H1 (cell line): ENCODE measurements at regions not wholly inside any gene's neighbourhood (a gene's known extent, or its start where the extent isn't known, plus 50 kb on each side); places are given as distances from the start of the nearest gene placed in this dataset.

Experiments used
- EGR1 ChIP-seq: IDR thresholded peaks from 2 replicates; pipeline ENCODE4 v1.6.1; 2011; ENCODE audit warnings: low read depth, low read length, borderline replicate concordance
- JUN ChIP-seq: IDR thresholded peaks from 2 replicates; pipeline ENCODE4 v1.6.1; 2011; ENCODE audit warnings: low read depth, mild to moderate bottlenecking, improper control_type of control experiment, low read length
- PHF8 ChIP-seq: fragments of 200-600 bp; sonication (generic); conservative IDR thresholded peaks from 2 replicates; pipeline ENCODE4 v1.7.1; 2012; ENCODE audit warnings: low read depth, mild to moderate bottlenecking, inconsistent platforms, low read length, moderate library complexity
- RXRA ChIP-seq: IDR thresholded peaks from 2 replicates; pipeline ENCODE4 v1.6.1; 2011; ENCODE audit warnings: low read depth, mild to moderate bottlenecking, low read length, moderate library complexity; ENCODE audit not compliant: insufficient read depth
- SP4 ChIP-seq: IDR thresholded peaks from 2 replicates; pipeline ENCODE4 v1.6.1; 2012; ENCODE audit warnings: low read length, inconsistent platforms
- TAF1 ChIP-seq: IDR thresholded peaks from 2 replicates; pipeline ENCODE4 v1.6.1; 2011; ENCODE audit warnings: mild to moderate bottlenecking, low read depth, low read length
- TF ChIP-seq, protein P1 (sequence below): fragments of 300-600 bp; sonication (generic); IDR thresholded peaks from 2 replicates; pipeline ENCODE4 v1.7.1; 2012; ENCODE audit warnings: low read length, moderate library complexity, mild to moderate bottlenecking, inconsistent platforms; ENCODE audit not compliant: insufficient replicate concordance

DNA sequence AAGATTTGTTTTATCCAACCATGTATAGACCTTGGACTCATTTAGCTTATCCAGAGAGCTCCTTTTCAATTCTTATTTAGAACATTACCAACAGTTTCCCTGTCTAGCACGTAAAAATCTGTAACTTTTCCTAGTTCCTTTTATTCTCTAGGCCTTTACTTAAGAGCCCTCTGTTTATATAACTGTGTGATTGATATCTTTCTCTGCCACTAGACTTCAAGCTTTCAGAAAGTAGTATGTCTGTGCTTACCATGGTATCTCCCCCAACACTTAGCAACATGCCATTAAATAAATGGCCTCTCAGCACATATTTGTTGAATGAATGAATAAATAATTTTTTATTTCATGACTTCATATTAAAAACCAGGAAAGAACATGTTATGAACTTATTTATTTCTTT, 209.4 kb downstream of the PTPRC start (continued):
- TF ChIP-seq, protein P1, sequence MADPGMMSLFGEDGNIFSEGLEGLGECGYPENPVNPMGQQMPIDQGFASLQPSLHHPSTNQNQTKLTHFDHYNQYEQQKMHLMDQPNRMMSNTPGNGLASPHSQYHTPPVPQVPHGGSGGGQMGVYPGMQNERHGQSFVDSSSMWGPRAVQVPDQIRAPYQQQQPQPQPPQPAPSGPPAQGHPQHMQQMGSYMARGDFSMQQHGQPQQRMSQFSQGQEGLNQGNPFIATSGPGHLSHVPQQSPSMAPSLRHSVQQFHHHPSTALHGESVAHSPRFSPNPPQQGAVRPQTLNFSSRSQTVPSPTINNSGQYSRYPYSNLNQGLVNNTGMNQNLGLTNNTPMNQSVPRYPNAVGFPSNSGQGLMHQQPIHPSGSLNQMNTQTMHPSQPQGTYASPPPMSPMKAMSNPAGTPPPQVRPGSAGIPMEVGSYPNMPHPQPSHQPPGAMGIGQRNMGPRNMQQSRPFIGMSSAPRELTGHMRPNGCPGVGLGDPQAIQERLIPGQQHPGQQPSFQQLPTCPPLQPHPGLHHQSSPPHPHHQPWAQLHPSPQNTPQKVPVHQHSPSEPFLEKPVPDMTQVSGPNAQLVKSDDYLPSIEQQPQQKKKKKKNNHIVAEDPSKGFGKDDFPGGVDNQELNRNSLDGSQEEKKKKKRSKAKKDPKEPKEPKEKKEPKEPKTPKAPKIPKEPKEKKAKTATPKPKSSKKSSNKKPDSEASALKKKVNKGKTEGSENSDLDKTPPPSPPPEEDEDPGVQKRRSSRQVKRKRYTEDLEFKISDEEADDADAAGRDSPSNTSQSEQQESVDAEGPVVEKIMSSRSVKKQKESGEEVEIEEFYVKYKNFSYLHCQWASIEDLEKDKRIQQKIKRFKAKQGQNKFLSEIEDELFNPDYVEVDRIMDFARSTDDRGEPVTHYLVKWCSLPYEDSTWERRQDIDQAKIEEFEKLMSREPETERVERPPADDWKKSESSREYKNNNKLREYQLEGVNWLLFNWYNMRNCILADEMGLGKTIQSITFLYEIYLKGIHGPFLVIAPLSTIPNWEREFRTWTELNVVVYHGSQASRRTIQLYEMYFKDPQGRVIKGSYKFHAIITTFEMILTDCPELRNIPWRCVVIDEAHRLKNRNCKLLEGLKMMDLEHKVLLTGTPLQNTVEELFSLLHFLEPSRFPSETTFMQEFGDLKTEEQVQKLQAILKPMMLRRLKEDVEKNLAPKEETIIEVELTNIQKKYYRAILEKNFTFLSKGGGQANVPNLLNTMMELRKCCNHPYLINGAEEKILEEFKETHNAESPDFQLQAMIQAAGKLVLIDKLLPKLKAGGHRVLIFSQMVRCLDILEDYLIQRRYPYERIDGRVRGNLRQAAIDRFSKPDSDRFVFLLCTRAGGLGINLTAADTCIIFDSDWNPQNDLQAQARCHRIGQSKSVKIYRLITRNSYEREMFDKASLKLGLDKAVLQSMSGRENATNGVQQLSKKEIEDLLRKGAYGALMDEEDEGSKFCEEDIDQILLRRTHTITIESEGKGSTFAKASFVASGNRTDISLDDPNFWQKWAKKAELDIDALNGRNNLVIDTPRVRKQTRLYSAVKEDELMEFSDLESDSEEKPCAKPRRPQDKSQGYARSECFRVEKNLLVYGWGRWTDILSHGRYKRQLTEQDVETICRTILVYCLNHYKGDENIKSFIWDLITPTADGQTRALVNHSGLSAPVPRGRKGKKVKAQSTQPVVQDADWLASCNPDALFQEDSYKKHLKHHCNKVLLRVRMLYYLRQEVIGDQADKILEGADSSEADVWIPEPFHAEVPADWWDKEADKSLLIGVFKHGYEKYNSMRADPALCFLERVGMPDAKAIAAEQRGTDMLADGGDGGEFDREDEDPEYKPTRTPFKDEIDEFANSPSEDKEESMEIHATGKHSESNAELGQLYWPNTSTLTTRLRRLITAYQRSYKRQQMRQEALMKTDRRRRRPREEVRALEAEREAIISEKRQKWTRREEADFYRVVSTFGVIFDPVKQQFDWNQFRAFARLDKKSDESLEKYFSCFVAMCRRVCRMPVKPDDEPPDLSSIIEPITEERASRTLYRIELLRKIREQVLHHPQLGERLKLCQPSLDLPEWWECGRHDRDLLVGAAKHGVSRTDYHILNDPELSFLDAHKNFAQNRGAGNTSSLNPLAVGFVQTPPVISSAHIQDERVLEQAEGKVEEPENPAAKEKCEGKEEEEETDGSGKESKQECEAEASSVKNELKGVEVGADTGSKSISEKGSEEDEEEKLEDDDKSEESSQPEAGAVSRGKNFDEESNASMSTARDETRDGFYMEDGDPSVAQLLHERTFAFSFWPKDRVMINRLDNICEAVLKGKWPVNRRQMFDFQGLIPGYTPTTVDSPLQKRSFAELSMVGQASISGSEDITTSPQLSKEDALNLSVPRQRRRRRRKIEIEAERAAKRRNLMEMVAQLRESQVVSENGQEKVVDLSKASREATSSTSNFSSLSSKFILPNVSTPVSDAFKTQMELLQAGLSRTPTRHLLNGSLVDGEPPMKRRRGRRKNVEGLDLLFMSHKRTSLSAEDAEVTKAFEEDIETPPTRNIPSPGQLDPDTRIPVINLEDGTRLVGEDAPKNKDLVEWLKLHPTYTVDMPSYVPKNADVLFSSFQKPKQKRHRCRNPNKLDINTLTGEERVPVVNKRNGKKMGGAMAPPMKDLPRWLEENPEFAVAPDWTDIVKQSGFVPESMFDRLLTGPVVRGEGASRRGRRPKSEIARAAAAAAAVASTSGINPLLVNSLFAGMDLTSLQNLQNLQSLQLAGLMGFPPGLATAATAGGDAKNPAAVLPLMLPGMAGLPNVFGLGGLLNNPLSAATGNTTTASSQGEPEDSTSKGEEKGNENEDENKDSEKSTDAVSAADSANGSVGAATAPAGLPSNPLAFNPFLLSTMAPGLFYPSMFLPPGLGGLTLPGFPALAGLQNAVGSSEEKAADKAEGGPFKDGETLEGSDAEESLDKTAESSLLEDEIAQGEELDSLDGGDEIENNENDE, result no peak
- TF ChIP-seq SP4, result no peak
- TF ChIP-seq TAF1, result no peak
- no peak for TF ChIP-seq EGR1
- no peak for TF ChIP-seq JUN
- no peak for TF ChIP-seq RXRA
- no peak for TF ChIP-seq PHF8
